DMS114 treated with DMSO at 0.1 percent for 48 hours (cell line): ENCODE measurements at regions not wholly inside any gene's neighbourhood (a gene's known extent, or its start where the extent isn't known, plus 50 kb on each side); places are given as distances from the start of the nearest gene placed in this dataset.

ENCODE experiments used
- DNase-seq: peaks from one replicate; lab custom pipeline; 2025; ENCODE audit not compliant: unreplicated experiment; lab: John Stamatoyannopoulos, UW

DNA sequence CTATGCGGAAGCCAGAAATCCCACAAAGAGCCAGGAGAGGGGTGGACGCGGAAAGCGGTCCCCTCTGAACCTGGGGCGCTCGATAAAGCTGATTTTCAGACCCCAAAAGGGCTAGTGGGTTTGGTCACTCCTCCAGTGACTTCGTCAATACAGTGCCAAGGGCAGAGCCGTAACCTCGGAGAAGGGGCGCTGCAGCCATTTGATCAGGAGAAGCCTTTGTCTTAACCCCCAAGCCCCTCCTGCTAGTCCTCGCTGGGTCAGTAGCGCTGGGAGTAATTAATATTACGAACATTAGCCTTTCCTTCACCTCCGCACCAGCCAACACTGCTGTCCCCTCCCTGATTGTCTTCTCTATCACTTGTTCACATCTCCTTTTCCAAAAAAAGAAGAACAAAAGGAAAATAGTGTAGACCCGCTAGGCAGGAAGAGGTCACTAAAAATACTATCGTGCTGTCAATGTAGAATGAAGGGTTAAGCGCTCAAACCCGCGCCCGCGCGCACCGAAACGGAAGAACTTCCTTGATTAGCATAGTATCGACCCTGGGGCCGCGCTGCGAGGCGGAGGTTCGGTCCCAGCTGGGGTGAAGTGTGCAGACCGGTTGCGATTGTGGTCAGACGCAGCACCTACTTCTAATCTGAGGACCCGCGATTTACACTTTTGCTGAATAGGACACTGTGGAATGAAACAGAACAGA is 63.2 kb upstream of the MAPRE2 start:
- DNase-seq = peak; percentile 6

DNA sequence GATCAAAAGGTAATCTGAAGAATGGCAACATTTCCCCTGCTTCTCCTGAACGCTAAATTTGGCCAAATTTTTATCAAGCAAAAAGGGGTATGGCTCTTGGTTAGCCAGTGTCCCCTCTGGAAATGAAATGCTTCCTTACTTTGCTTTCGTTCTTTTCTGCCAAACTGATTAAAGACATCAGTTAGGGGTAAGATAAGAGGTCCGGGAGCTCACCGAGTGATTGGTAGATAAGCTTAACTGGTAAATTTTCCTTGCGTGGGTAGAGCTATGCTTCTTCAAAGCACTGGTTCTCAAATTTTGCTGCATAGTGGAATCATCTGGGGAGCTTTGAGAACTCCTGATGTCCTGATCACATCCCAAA is 62.7 kb upstream of the MAPRE2 start:
- DNase-seq = no peak

GRCh38 chr18:34978953-34979608 is 62.1 kb upstream of the MAPRE2 start:
- DNase-seq = peak; percentile 22

GRCh38 chr18:34981487-34981886 is 59.7 kb upstream of the MAPRE2 start:
- DNase-seq = no peak

DNA sequence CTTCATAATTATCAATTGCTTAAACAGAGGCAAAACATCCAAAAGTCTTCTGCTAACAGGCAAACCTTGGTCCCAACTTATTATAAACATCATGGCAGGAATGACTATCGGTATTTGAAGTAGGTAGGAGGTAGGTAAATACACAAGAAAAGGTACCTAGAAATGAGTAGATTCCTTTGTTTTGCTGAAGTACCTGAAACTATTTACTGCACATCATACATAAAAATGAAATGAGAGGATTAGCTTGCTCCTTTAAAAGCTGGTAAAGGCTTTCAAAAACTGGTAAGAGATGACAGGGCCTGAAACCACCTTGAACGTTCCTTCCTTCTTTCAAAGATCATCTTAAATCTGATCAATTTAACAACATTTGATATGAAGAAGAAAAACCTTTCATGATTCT is 55.2 kb upstream of the MAPRE2 start:
- DNase-seq = no peak

GRCh38 chr18:34990597-34990996 is 50.6 kb upstream of the MAPRE2 start:
- DNase-seq = no peak

DNA sequence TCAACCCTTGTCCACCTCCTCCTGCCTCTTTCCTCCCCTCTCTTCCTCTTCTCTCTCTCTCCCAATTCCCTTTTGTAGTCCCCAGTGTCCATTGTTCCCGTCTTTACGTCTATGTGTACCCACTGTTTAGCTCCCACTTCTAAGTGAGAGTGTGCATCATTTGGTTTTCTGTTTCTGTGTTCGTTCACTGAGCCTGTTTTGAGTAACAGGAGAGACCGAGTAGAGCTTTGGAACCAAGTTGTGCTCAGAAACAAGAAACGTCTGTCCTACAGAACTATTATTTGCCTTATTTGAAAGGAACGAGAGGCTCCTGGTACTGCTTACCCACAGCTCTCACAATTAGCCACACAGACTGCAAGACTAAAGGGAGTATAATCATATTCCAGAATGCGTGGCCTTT is 50.1 kb upstream of the MAPRE2 start:
- no peak for DNase-seq
